Medulla oblongata (tissue), 1 donor: ENCODE measurements at regions not wholly inside any gene's neighbourhood (a gene's known extent, or its start where the extent isn't known, plus 50 kb on each side); places are given as distances from the start of the nearest gene placed in this dataset.
"Not testable (repeated sequence)": the region's sequence is repeated elsewhere in the genome, so short reads cannot be mapped to it uniquely, and the experiment has no call there.

Source experiments
- DNase-seq: peaks from one replicate; pipeline ENCODE4 v3.0.0-alpha.2; 2015; ENCODE audit errors: extremely low spot score

DNA sequence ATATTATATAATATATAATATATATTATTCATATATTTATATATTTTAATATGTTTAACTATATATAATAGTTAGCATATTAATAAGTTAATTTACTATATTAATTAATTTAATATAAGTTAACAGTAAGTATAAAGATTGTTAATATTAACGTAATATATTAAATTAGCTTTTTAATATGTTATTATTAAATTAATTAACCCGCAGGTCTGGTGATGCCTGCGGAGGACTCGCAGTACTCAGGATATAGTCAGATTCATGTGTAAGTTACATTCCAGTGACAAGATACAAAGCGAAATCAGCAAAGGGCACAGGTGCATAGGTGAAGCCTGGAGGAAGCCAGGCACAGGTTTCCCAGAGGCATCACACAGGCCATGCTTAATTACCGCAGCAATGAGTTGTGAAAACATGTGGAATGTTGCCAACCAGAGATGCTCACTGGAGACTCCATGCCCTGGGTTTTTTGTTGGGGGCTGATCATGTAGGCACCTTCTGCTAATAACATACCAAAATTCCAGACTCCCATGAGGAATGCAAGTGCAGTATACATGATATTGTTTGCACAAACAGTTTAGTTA lies 130.4 kb upstream of the MPHOSPH6 start:
- no peak for DNase-seq

DNA sequence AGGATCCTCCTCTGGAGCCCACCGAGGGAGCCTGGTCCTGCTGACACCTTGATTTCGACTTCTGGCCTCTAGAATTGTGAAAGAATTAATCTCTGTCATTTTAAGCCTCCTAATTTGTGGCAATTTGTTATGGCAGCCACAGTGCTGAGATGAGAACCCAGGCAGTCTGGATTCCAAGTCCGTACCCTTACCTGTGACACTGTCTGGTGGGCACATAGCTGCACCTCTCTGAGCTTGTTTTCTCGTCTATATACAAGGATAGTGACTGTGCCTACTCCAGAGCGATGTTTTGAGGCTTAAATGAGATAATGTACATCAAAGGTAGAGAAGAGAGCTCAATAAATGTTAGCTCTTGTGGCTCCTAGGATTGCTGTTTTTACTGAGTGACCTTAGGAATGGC lies 128.4 kb upstream of the MPHOSPH6 start:
- DNase-seq: no peak

DNA sequence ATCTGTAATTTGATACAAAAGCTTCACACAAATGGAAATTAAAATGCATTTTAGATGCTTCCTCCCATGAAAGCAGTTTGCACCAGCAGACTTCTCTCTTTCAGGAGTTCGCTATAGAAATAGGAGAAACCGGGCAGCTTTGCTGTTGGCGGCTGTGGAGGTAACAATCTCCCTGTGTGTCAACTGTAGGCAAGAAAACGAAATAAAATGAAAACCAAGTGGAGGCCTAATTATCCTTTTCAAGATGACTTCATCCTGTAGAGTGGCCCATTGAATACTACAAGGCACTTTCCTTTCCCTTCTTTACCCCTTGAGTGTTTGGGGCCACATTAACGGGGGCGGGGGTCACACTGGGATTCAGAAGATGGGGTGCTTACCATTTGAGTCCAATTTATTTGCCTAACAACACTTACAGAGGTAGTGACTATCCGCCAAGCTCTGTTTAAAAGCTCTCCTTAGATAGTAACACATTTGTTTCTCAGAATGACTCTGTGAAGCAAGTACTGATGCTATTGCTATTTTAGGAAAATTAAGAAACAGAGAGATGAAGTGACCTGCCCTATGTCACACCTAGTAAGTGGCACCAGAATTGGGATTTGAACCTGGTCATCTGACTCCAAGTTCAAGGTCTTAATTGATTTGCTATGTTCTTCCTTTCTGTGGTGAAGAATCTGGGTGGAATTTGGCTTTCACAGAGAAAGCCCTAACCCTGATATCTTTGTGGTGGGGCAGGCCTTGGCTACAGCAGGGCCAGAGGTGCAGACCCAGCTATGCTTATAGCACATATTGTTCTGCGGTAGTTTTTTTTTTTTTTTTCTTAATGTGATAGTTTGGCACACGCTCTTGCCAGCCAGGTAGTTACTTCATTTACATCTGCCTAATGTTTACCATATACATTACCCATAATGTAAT lies 125.5 kb upstream of the MPHOSPH6 start:
- DNase-seq: no peak

DNA sequence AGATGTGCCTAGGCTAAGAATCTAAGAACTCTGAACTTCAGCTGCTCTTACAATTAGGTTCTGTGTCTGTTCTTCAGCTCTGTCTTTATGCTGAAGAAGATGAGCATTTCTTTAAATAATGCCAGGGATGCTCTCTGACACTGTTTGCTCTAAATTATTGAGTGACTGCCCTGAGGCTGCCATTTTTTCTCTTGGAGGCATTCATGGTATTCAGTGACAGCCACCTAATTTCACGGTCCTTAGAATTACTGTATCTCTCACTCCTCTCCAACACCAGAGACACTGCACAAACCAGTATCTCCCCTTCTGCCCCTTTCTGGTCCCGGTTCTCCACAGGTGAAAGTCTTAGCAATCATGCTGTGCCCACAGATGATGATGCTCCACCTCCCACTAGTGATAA lies 123.6 kb upstream of the MPHOSPH6 start:
- DNase-seq: no peak

DNA sequence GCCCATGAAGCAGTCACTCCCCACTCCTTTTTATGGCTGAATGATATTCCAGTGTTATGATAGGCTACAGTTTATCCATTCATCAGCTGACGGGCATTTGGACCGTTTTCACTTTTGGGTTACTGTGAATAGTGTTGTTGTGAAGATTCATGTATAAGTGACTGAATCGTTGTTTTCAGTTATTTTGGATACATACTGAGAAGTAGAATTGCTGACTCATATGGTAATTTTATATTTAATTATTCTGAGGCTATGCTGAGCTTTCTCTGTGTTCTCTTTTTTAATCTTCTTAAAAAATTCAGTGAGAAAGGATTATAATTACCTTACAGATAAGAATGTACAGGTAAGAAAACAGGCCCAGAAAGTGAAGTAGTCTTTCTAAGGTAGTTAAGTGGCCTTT lies 117.9 kb upstream of the MPHOSPH6 start:
- no peak for DNase-seq

DNA sequence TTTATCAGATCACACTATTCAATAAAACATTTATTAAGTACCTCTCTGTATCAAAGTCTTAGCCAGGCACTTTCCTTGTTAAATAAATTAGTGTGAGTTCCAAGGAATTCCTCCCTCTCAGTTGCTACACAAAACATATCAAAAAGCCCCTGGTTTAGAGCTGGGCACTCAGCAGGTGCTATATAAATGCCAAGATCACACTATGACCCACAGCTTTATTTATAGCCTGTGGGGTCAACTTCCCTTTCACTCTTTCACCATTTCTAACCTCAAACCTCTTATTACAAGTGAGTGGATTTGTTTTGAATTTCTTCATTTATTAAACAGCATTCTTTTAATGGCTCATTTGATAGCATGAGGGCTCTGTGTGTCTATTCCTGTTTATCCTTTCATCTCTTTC lies 112.6 kb upstream of the MPHOSPH6 start:
- DNase-seq: no peak

DNA sequence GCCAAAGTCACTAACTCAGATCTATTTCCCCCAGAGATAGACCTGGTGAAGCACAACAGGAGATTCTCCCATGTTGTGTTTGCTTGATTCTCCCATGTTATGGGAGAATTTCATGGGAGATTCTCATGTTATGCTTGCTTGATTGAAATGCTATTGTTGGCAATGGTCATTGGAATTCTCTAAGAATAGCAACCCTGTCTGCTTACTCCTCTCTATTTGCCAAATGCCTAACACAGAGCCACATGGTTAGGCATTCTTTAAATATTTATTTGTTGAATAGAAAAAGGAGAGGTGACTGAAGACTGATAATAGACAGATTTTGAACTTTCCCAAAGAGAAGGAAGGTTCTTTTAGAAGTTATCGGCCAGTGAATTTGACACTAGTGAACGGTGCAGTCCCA lies 111.5 kb upstream of the MPHOSPH6 start:
- DNase-seq: no peak

DNA sequence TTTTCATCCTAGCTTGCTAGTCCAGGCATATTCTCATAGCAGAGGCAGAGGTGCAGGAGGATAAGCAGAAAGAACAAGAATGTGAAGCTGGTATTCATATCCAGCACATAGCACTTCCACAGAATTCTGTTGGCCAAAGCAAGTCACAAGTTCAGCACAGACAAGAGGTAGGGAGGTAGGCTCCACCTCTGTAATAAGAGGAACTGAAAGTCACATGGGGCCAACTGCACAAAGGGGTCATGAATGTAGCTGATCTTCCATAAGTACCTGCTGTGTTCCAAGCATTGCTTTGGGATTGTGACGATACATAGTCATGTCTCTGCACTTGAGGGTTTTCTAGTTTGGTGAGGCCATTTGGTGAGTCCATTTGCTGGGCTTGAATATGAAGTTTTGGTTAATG lies 110.8 kb upstream of the MPHOSPH6 start:
- DNase-seq: no peak

DNA sequence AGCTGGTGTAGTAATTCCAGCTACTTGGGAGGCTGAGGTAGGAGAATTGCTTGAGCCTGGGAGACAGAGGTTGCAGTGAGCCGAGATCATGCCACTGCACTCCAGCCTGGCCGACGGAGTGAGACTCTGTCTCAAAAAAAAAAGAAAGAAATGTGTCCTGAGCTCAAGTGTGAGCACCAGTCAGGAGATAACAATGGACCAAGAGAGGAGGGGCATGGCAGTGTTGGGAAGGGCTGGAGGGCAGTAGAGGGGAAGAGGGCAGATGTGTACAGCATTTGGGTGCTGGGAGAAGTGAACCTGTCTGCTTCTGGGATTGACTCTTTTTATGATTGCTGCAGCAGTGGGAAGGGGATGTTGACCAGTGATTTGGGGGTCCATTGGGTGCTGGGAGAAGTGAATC lies 105.3 kb upstream of the MPHOSPH6 start:
- not testable (repeated sequence) for DNase-seq

DNA sequence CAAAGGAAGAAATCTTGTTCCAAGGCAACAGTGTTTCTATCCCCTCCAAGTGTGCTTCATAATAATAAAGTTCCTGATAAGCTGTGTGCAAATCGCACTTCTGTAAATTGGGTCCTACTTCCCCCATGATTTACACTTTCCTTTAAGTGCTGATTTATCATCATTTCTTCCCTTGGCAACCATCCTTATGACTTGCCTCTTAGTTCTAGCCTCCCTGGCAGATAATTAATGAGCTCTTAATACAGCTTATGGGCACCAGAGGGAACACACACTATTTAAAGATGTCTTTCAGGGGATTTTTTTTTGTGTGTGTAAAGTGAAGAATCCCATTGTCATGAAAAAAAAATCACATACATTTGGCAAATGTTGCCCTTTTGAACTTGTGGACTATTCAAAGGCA lies 101.6 kb upstream of the MPHOSPH6 start:
- DNase-seq: no peak

DNA sequence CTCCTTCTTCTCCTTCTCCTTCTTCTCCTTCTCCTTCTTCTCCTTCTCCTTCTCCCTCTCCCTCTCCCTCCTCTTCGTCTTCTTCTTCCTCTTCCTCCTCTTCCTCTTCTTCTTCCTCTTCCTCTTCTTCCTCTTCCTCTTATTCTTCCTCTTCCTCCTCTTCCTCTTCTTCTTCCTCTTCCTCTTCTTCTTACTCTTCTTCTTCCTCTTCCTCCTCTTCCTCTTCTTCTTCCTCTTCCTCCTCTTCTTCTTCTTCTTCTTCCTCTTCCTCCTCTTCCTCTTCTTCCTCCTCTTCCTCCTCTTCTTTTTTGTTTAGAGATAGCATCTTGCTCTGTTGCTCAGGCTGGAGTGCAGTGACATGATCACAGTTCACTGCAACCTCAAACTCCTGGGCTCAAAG lies 97.7 kb upstream of the MPHOSPH6 start:
- DNase-seq: not testable (repeated sequence)

DNA sequence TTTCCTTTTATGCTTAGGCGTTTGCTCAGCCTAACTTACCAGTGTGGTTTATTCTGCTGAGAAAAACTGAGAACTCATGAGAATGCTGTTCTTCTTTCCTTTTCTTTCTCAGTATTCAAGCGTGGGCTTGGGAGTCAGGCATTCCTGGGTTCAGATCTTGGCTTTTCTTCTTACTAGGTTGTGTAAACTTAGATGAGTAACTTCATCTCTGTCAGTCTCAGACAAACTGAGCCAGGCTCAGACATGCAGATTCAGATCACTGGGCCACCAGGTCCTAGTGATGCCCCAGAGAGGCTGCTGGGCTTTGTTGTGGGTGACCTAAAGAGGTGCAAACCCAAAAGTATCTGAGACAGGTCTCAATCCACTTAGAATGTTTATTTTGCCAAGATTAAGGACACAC lies 95.8 kb upstream of the MPHOSPH6 start:
- DNase-seq: no peak

DNA sequence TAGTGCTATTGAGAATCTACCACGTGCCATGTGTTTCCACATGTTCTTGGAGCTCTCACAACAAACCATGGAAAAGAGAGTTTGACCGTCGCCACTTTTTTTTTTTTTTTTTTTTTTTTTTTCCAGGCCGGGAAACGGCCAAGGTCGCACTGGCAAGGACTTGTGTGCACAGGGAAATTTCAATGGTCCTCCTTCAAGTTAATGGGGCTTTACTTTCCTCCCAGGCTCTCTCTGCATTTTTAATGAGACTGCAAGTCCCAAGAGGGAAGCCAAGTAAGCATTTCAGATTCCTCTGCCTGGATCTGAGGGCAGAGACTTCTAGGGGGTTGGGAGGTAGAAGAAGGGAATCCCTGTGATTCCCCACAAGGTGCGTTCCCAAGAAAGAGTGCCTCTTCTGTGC lies 94.7 kb upstream of the MPHOSPH6 start:
- peak; percentile 15 for DNase-seq

DNA sequence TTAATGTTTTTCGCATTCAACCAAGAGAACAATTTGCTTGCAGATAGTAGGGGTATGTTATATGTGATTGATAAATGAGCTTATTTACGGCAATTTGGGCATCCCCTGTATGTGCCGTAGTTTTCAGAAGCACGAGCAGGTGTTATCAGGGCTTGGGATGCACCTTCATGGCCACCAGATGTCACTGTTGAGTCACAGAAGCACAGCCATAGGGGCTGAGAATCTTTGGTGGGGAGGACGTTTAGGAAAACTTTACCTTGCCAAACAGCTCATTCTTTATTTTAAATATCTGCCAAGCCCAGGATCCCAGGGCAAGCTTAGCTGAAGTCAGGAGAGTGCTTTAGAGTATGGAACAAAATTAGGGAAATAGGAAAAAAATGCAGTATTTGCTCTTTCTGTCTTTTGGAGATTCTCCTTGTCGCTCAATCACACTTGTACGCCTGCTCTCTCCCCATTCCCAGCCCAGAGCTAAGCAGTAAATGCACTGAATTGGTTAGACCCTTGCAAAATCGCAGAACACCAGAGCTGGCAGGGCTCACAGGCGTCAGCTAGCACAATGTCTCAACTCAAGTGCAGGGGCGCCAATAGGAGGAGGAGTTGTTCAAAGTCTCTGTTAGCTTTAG lies 93.6 kb upstream of the MPHOSPH6 start:
- DNase-seq: peak; percentile 90

DNA sequence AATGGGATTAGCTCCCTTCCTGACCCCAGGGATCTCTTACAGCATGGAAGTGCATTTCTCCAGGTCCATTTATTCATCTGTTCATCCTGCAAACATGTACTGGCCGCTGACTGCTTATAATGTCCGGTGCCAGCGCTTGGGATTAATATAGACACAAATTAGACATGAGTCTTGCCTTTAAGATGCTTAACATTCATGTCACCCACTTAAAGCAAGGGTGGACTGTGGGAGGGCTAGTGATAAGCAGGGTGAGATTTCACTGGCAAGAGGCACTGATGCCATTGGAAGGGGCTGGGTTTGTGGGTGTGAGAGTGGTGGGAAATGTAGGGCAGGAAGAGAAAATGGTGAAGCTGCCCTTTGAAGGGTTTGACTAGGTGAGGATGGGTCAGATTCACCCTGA lies 92.2 kb upstream of the MPHOSPH6 start:
- DNase-seq: no peak

DNA sequence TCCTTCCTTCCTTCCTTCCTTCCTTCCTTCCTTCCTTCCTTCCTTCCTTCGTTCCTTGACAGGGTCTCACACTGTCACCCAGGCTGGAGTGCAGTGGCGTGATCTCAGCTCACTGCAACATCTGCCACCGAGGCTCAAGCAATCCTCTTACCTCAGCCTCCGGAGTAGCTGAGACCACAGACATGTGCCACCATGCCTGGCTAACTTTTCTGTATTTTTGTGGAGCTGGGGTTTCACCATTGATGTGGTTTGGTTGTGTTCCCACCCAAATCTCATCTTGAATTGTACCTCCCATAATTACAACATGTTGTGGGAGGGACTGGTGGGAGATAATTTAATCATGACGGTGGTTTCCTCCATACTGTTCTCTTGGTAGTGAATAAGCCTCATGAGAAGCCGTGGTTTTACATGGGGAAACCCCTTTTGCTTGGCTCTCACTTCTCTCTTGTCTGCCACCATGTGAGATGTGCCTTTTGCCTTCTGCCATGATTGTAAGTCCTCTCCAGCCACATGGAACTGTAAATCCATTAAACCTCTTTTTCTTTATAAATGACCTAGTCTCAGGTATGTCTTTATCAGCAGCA lies 90.3 kb upstream of the MPHOSPH6 start:
- DNase-seq: no peak

DNA sequence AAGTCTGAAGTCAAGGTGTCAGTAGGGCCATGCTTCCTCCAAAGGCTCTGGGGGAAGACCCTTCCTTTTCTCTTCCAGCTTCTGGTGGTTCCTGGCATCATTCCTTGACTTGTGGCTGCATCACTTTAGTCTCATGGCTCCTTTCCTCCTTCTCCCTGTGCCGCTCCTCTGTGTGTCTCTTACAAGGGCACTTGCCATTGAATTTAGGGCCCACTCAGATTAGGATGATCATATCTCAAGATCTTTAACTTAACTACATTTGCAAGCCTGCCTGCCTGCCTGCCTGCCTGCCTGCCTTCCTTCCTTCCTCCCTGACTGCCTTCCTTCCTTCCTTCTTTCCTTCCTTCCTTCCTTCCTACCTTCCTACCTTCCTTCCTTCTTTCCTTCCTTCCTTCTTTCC lies 89.7 kb upstream of the MPHOSPH6 start:
- no peak for DNase-seq

DNA sequence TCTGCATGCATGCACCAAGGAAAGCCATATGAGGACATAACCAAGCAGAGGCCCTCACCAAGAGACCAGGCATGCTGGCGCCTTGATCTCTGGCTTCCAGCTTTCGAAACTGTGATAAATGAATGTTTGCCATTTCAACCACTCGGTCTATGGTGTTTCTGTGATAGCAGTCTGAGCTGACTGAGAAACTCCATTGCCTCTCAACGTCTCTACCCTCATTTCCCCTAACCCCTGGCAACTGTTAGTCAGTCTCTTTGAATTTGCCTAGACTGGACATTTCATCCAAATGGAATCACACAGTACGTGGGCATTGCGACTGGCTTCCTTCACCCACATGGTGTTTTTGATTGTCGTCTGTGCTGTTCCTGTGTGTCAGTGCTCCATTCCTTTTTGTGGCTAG lies 88.0 kb upstream of the MPHOSPH6 start:
- DNase-seq: no peak

DNA sequence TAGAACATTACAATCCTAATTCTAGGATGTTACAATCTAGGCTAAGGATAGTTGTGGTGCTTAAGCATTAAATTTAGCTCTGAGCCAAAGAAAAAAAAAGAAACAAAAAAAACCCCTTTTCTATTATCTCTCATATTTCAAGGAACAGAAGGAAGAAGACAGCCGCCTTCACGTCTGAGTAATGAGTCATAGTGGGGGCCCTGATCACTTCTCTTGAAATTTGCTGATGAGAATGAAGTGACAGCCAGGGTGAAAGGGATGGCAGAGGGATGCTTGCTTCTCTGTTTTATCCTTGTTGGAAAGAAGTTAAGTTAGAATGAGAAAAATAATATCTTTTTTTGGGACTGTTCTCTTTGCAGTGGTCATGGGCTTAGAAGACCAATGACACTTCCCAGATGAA lies 82.6 kb upstream of the MPHOSPH6 start:
- DNase-seq: no peak

DNA sequence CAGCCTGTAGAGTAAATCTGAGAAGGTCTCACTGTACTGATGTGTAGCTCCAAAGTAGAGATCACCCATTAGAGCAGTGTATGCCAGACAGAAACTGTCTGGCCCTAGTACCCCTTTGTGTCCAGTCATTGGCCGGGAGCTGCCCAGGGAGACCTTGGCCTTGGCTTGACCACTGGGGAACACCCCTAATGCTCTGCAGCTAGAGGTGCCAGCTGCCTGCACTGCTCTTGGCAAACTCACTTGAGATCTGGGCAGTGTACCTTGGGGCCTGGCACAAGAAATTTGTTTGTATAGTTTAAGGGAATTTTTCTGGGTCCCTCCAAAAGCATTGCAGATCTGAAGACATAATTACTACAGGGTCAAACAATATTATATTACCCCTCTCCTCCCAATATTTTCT lies 78.7 kb upstream of the MPHOSPH6 start:
- no peak for DNase-seq

DNA sequence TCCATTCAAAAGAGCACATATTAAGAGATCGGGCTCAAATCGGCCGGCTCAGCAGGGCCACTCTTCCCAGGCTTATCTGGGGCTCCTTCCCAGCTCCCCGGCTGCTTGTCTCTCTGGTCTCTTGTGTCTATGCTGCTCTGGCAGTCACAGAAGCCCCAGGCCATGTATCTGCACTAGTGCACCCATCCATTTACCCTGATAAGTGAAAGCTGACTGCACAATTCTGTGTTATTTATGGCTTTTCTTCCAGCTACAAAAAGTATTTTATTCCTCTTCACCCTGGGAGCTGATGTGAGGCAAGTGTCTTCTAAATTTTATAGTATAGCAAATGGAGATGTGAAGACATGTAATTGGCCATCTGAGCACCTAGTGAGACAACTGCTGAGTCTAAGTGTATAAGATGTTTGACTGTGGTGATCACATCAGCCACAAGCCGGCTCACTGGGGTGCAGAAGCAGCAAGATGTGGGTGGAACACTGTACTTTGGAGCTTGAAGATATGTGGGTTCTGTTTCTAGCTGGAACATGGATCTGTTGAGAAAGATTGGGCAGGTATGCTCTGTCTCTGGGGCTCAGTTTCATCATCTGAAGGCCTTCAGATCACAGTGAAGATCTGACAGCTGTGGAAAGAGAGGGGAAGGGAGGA lies 78.1 kb upstream of the MPHOSPH6 start:
- DNase-seq: no peak

DNA sequence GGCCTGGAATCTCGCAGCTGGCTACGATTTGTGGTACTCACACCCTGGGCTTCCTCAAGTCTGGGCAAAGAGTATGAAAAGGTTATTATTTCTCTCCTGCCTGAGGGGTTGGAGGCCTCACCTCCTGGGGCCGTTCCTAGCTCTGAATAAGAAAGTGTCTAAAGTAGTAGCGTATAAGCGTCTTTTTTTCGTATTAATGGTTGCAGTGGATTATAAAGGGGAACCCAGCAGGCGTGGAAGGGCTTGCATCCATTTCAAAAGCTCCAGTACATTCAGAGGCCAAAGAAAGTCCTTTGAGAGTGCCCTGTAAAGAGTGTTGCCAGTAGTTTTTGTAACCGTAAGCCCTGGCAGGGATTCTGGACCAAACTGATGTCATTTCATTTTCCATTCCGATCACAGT lies 72.2 kb upstream of the MPHOSPH6 start:
- peak; percentile 28 for DNase-seq
